Gastroesophageal sphincter (tissue), 3 donors: ENCODE measurements at regions not wholly inside any gene's neighbourhood (a gene's known extent, or its start where the extent isn't known, plus 50 kb on each side); places are given as distances from the start of the nearest gene placed in this dataset.
A peak's percentile ranks its signal among the peaks of the same experiment; 100 is the strongest.

ENCODE experiments used
- CTCF ChIP-seq, 4 experiments: fragments of 200-600 bp in 2 of 4; fragments of 450-650 bp in 2 of 4; sonication (generic) in 1 of 4; IDR thresholded peaks; one replicate each; pipeline ENCODE4 v1.5.1; 2017 to 2019; ENCODE audit warnings: antibody characterized with exemption in 4 of 4, mild to moderate bottlenecking in 2 of 4, moderate library complexity in 2 of 4
- EP300 ChIP-seq: sonication (generic); formaldehyde crosslinking; IDR thresholded peaks from one replicate; pipeline ENCODE4 v1.6.1; 2017; ENCODE audit warnings: antibody characterized with exemption, mild to moderate bottlenecking
- POLR2A ChIP-seq, 2 donors: fragments of 450-650 bp; IDR thresholded peaks; one replicate each; pipeline ENCODE4 v1.6.1; 2017; ENCODE audit warnings: antibody characterized with exemption in 2 of 2, mild to moderate bottlenecking in 2 of 2, moderate library complexity in 1 of 2

GRCh38 chr7:85750454-85750949 is 563.6 kb upstream of the SEMA3D start:
- TF ChIP-seq CTCF (IDR thresholded peaks at IDR 0.05): peak in 2 of 4 experiments; percentile 34 to 59
- TF ChIP-seq EP300: no peak
- TF ChIP-seq POLR2A (IDR thresholded peaks at IDR 0.05): no peak
